Neutrophil (primary cell): ENCODE measurements at regions not wholly inside any gene's neighbourhood (a gene's known extent, or its start where the extent isn't known, plus 50 kb on each side); places are given as distances from the start of the nearest gene placed in this dataset.

Source experiments
- H3K27ac ChIP-seq: fragments of 200-600 bp; sonication (generic); 2 replicates; pipeline ENCODE4 v1.5.1; 2016; ENCODE audit warnings: mild to moderate bottlenecking, moderate library complexity
- H3K27me3 ChIP-seq: fragments of 200-600 bp; sonication (generic); 2 replicates; pipeline ENCODE4 v1.6.0; 2016; ENCODE audit warnings: mild to moderate bottlenecking
- H3K36me3 ChIP-seq: fragments of 200-600 bp; sonication (generic); 2 replicates; pipeline ENCODE4 v1.5.1; 2017
- H3K4me1 ChIP-seq, 2 experiments: fragments of 200-600 bp in 1 of 2; sonication (generic) in 1 of 2; 1 replicate in 1 of 2; 2 replicates in 1 of 2; pipeline versions ENCODE4 v1.5.1 to v1.6.1; 2013 to 2016; ENCODE audit warnings: low read depth in 1 of 2, low read length in 1 of 2, mild to moderate bottlenecking in 1 of 2, moderate library complexity in 1 of 2; ENCODE audit not compliant: control insufficient read depth in 1 of 2, insufficient read depth in 1 of 2
- H3K4me3 ChIP-seq, 2 experiments: fragments of 200-600 bp in 1 of 2; sonication (generic) in 1 of 2; 1 replicate in 1 of 2; 2 replicates in 1 of 2; pipeline ENCODE4 v1.5.1; 2013 to 2016; ENCODE audit warnings: low read depth in 1 of 2, low read length in 1 of 2, mild to moderate bottlenecking in 1 of 2, moderate library complexity in 1 of 2
- H3K9me3 ChIP-seq: fragments of 200-600 bp; sonication (generic); 2 replicates; pipeline ENCODE4 v1.5.1; 2016
- TF ChIP-seq, protein P1 (sequence below): fragments of 200-600 bp; sonication (generic); IDR thresholded peaks from 2 replicates; pipeline ENCODE4 v1.5.1; 2016; ENCODE audit warnings: antibody characterized with exemption

DNA sequence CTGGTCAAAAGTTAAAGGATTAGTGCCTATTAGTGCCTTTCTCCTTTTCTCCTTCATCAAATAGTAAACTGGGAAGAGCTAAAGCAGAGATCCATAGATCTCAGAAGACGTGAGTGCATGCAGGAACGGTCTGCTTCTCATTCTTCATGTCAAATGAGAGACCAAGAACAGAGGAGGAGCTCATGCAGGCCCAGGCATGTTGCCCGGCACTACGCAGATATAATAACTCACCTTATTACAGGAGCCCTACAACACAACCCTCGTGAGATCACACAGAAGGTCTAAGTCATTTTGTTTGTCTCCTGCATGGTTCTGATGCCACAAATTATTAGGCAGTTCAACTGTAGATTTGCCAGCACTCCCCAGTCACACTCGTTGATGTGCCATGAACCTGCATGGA lies 71.8 kb downstream of the CMPK2 start:
- Histone ChIP-seq H3K4me1 (peaks cover 4 to 13% of the 10 kb centered on the region in 2 experiments), H3K4me3 (no peak overlapping the region), H3K27ac (no peak overlapping the region), H3K36me3 (no peaks in the 10 kb centered on the region), H3K27me3 (no peaks in the 10 kb centered on the region), H3K9me3 (no peaks in the 10 kb centered on the region)
- TF ChIP-seq, protein P1, sequence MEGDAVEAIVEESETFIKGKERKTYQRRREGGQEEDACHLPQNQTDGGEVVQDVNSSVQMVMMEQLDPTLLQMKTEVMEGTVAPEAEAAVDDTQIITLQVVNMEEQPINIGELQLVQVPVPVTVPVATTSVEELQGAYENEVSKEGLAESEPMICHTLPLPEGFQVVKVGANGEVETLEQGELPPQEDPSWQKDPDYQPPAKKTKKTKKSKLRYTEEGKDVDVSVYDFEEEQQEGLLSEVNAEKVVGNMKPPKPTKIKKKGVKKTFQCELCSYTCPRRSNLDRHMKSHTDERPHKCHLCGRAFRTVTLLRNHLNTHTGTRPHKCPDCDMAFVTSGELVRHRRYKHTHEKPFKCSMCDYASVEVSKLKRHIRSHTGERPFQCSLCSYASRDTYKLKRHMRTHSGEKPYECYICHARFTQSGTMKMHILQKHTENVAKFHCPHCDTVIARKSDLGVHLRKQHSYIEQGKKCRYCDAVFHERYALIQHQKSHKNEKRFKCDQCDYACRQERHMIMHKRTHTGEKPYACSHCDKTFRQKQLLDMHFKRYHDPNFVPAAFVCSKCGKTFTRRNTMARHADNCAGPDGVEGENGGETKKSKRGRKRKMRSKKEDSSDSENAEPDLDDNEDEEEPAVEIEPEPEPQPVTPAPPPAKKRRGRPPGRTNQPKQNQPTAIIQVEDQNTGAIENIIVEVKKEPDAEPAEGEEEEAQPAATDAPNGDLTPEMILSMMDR = no peak

DNA sequence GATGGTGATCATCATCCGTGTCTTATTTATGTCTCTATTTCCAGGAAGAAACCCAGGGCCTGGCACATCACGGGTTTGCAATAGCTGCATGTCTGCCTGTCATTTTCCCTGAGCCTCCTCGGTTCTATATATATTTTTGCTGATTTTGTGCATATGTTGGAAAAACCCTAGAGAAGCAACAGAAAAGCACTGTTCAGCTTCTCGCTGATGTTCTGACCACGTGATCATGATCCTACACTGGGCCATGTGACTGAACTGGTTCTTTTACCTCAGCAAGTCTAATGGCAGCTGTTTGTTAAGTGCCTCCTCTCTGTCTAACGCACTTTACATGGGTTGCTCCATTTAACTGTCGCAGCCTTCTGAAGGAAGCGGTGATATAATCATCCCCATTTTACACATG lies 71.3 kb downstream of the CMPK2 start:
- Histone ChIP-seq H3K4me1 (peaks cover 4 to 13% of the 10 kb centered on the region in 2 experiments), H3K4me3 (no peak overlapping the region), H3K27ac (no peak overlapping the region), H3K36me3 (no peaks in the 10 kb centered on the region), H3K9me3 (no peaks in the 10 kb centered on the region), H3K27me3 (peaks cover 3% of the 10 kb centered on the region)
- TF ChIP-seq, protein P1 = no peak
